DOHH2 (cell line): ENCODE measurements at regions not wholly inside any gene's neighbourhood (a gene's known extent, or its start where the extent isn't known, plus 50 kb on each side); places are given as distances from the start of the nearest gene placed in this dataset.

Experiments
- H3F3A ChIP-seq: fragments of 200-600 bp; sonication (generic), shearing (Covaris generic); 2 replicates; pipeline ENCODE4 v1.6.0; 2016; ENCODE audit warnings: antibody characterized with exemption, mild to moderate bottlenecking; ENCODE audit not compliant: control insufficient read depth, insufficient read depth
- H3K27ac ChIP-seq: fragments of 200-600 bp; sonication (generic); 2 replicates; pipeline ENCODE4 v1.5.1; 2014; ENCODE audit warnings: low read depth, mild to moderate bottlenecking, low read length, moderate library complexity
- H3K27me3 ChIP-seq: fragments of 200-600 bp; sonication (generic); 2 replicates; pipeline ENCODE4 v1.6.1; 2014; ENCODE audit warnings: mild to moderate bottlenecking, low read length, mixed read lengths; ENCODE audit not compliant: control insufficient read depth
- H3K36me3 ChIP-seq: fragments of 200-600 bp; sonication (generic); 2 replicates; pipeline ENCODE4 v1.6.1; 2014; ENCODE audit warnings: mild to moderate bottlenecking, low read length, moderate library complexity, mixed read lengths; ENCODE audit not compliant: control insufficient read depth
- H3K4me1 ChIP-seq: fragments of 200-600 bp; sonication (generic); 2 replicates; pipeline ENCODE4 v1.6.1; 2014; ENCODE audit warnings: mild to moderate bottlenecking, low read length, mixed read lengths; ENCODE audit not compliant: control insufficient read depth
- H3K4me2 ChIP-seq: fragments of 200-600 bp; sonication (generic); 2 replicates; pipeline ENCODE4 v1.6.0; 2014; ENCODE audit warnings: mild to moderate bottlenecking, low read length, moderate library complexity
- H3K4me3 ChIP-seq: fragments of 200-600 bp; sonication (generic); 2 replicates; pipeline ENCODE4 v1.5.1; 2014; ENCODE audit warnings: mild to moderate bottlenecking, low read length, mixed read lengths
- H3K79me2 ChIP-seq: fragments of 200-600 bp; sonication (generic); 2 replicates; pipeline ENCODE4 v1.6.1; 2014; ENCODE audit warnings: mild to moderate bottlenecking, low read length, mixed read lengths; ENCODE audit not compliant: control insufficient read depth
- H3K9me2 ChIP-seq: fragments of 200-600 bp; sonication (generic); replicated peaks from 2 replicates; pipeline ENCODE4 v1.6.1; 2014; ENCODE audit warnings: mild to moderate bottlenecking, low read length, mixed read lengths; ENCODE audit not compliant: control insufficient read depth
- H3K9me3 ChIP-seq: fragments of 200-600 bp; sonication (generic); 2 replicates; pipeline ENCODE4 v1.6.1; 2014; ENCODE audit warnings: antibody characterized with exemption, low read length, mixed read lengths; ENCODE audit not compliant: control insufficient read depth, insufficient read depth
- H4K20me1 ChIP-seq: fragments of 200-600 bp; sonication (generic); 2 replicates; pipeline ENCODE4 v1.6.0; 2014; ENCODE audit warnings: low read depth, mild to moderate bottlenecking, antibody characterized with exemption, low read length, moderate library complexity; ENCODE audit not compliant: control insufficient read depth, insufficient read depth
- CTCF ChIP-seq: fragments of 200-600 bp; sonication (generic); IDR thresholded peaks from one replicate; pipeline ENCODE4 v1.5.1; 2014; ENCODE audit warnings: antibody characterized with exemption, mild to moderate bottlenecking, low read depth, low read length; ENCODE audit not compliant: poor library complexity, severe bottlenecking
- EZH2phosphoT487 ChIP-seq: fragments of 200-600 bp; sonication (generic); IDR thresholded peaks from 2 replicates; pipeline ENCODE4 v1.6.1; 2017; ENCODE audit warnings: borderline replicate concordance, mild to moderate bottlenecking, antibody characterized with exemption, low read length, moderate library complexity, mixed read lengths

- Histone ChIP-seq H3F3A (no peaks in the 10 kb centered on the region), H4K20me1 (no peaks in the 10 kb centered on the region), H3K9me2 (no peaks in the 10 kb centered on the region), H3K36me3 (no peaks in the 10 kb centered on the region), H3K79me2 (no peaks in the 10 kb centered on the region), H3K9me3 (peaks cover 7% of the 10 kb centered on the region; the same call in 1 of the 2 replicates), H3K27me3 (no peaks in the 10 kb centered on the region), H3K4me1 (no peaks in the 10 kb centered on the region), H3K4me2 (no peak overlapping the region), H3K27ac (no peak overlapping the region), H3K4me3 (no peak overlapping the region)
- TF ChIP-seq CTCF (no peak), EZH2phosphoT487 (no peak)
Measured at GRCh38 chr5:4207486-4207885, 611.9 kb downstream of the IRX1 start.

- Histone ChIP-seq H4K20me1 (no peaks in the 10 kb centered on the region), H3K4me3 (no peak overlapping the region), H3K27me3 (no peaks in the 10 kb centered on the region), H3K36me3 (no peaks in the 10 kb centered on the region), H3K27ac (no peak overlapping the region), H3K4me1 (no peaks in the 10 kb centered on the region), H3K79me2 (no peaks in the 10 kb centered on the region), H3K9me2 (no peaks in the 10 kb centered on the region), H3K4me2 (no peak overlapping the region), H3K9me3 (peaks cover 7% of the 10 kb centered on the region; the same call in 1 of the 2 replicates), H3F3A (no peaks in the 10 kb centered on the region)
- no peak for TF ChIP-seq EZH2phosphoT487
Measured at GRCh38 chr5:4208537-4208936, 612.9 kb downstream of the IRX1 start.

GRCh38 chr5:4208996-4209395 lies 613.4 kb downstream of the IRX1 start:
- no peaks in the 10 kb centered on the region for H3K4me1 ChIP-seq
- no peaks in the 10 kb centered on the region for H3F3A ChIP-seq
- no peaks in the 10 kb centered on the region for H3K36me3 ChIP-seq
- peaks cover 7% of the 10 kb centered on the region; the same call in 1 of the 2 replicates for H3K9me3 ChIP-seq
- no peak overlapping the region for H3K4me3 ChIP-seq
- H3K27me3 ChIP-seq: no peaks in the 10 kb centered on the region
- no peaks in the 10 kb centered on the region for H3K9me2 ChIP-seq
- no peak overlapping the region for H3K27ac ChIP-seq
- no peaks in the 10 kb centered on the region for H3K79me2 ChIP-seq
- no peak for TF ChIP-seq EZH2phosphoT487
- no peak for TF ChIP-seq CTCF
- H3K4me2 ChIP-seq: no peak overlapping the region
- H4K20me1 ChIP-seq: no peaks in the 10 kb centered on the region

GRCh38 chr5:4212071-4212739 lies 616.6 kb downstream of the IRX1 start:
- TF ChIP-seq EZH2phosphoT487: no peak
- no peak for TF ChIP-seq CTCF
- no peak overlapping the region for H3K4me2 ChIP-seq
- H3F3A ChIP-seq: no peaks in the 10 kb centered on the region
- no peak overlapping the region for H3K4me3 ChIP-seq
- no peaks in the 10 kb centered on the region for H3K27me3 ChIP-seq
- H3K9me3 ChIP-seq: peaks cover 7% of the 10 kb centered on the region; the same call in 1 of the 2 replicates
- H3K4me1 ChIP-seq: no peaks in the 10 kb centered on the region
- H3K79me2 ChIP-seq: no peaks in the 10 kb centered on the region
- no peaks in the 10 kb centered on the region for H4K20me1 ChIP-seq
- H3K27ac ChIP-seq: no peak overlapping the region
- no peaks in the 10 kb centered on the region for H3K36me3 ChIP-seq
- no peaks in the 10 kb centered on the region for H3K9me2 ChIP-seq
